M059J (cell line): ENCODE measurements at regions not wholly inside any gene's neighbourhood (a gene's known extent, or its start where the extent isn't known, plus 50 kb on each side); places are given as distances from the start of the nearest gene placed in this dataset.
A peak's percentile ranks its signal among the peaks of the same experiment; 100 is the strongest.

ENCODE experiments used
- DNase-seq: peaks from one replicate; pipeline ENCODE4 v3.0.0-alpha.2; 2012; ENCODE audit warnings: low read depth

- no peak for DNase-seq
These were observed 306.7 kb downstream of the RDH14 start for GRCh38 chr2:18253686-18254197.

- no peak for DNase-seq
These were observed 309.0 kb downstream of the RDH14 start for GRCh38 chr2:18251486-18251885.

- DNase-seq = peak; percentile 51
These were observed 313.0 kb downstream of the RDH14 start for GRCh38 chr2:18247282-18248110.

- DNase-seq = no peak
These were observed 315.1 kb downstream of the RDH14 start for GRCh38 chr2:18245375-18245774.

GRCh38 chr2:18244845-18245244 is 315.6 kb downstream of the RDH14 start:
- DNase-seq = no peak

GRCh38 chr2:18243816-18244215 is 316.6 kb downstream of the RDH14 start:
- no peak for DNase-seq

- no peak for DNase-seq
These were observed 317.7 kb downstream of the RDH14 start for GRCh38 chr2:18242716-18243115.

GRCh38 chr2:18238209-18238608 is 322.2 kb downstream of the RDH14 start:
- DNase-seq = no peak

GRCh38 chr2:18237298-18237697 is 323.2 kb downstream of the RDH14 start:
- no peak for DNase-seq

- peak; percentile 64 for DNase-seq
These were observed 327.6 kb downstream of the RDH14 start for GRCh38 chr2:18232731-18233438.

GRCh38 chr2:18230668-18231067 is 329.8 kb downstream of the RDH14 start:
- no peak for DNase-seq

GRCh38 chr2:18219676-18220075 is 340.8 kb downstream of the RDH14 start:
- peak; percentile 7 for DNase-seq

GRCh38 chr2:18218160-18218933 is 339.9 kb downstream of the KCNS3 start:
- no peak for DNase-seq

GRCh38 chr2:18214936-18215335 is 336.5 kb downstream of the KCNS3 start:
- peak; percentile 39 for DNase-seq

- no peak for DNase-seq
These were observed 335.5 kb downstream of the KCNS3 start for GRCh38 chr2:18213986-18214385.

GRCh38 chr2:18209934-18210639 is 331.6 kb downstream of the KCNS3 start:
- peak; percentile 77 for DNase-seq

- DNase-seq = no peak
These were observed 330.5 kb downstream of the KCNS3 start for GRCh38 chr2:18208956-18209355.

- no peak for DNase-seq
These were observed 322.3 kb downstream of the KCNS3 start for GRCh38 chr2:18200771-18201170.

GRCh38 chr2:18198677-18199076 is 320.2 kb downstream of the KCNS3 start:
- no peak for DNase-seq

GRCh38 chr2:18194161-18194560 is 315.7 kb downstream of the KCNS3 start:
- no peak for DNase-seq

GRCh38 chr2:18186816-18187613 is 308.5 kb downstream of the KCNS3 start:
- peak; percentile 23 for DNase-seq
